NCI-H345 (cell line): ENCODE measurements at regions not wholly inside any gene's neighbourhood (a gene's known extent, or its start where the extent isn't known, plus 50 kb on each side); places are given as distances from the start of the nearest gene placed in this dataset.
"Not testable (repeated sequence)": the region's sequence is repeated elsewhere in the genome, so short reads cannot be mapped to it uniquely, and the experiment has no call there.

ENCODE experiments used
- DNase-seq: peaks from one replicate; lab custom pipeline; 2025; lab: John Stamatoyannopoulos, UW

DNA sequence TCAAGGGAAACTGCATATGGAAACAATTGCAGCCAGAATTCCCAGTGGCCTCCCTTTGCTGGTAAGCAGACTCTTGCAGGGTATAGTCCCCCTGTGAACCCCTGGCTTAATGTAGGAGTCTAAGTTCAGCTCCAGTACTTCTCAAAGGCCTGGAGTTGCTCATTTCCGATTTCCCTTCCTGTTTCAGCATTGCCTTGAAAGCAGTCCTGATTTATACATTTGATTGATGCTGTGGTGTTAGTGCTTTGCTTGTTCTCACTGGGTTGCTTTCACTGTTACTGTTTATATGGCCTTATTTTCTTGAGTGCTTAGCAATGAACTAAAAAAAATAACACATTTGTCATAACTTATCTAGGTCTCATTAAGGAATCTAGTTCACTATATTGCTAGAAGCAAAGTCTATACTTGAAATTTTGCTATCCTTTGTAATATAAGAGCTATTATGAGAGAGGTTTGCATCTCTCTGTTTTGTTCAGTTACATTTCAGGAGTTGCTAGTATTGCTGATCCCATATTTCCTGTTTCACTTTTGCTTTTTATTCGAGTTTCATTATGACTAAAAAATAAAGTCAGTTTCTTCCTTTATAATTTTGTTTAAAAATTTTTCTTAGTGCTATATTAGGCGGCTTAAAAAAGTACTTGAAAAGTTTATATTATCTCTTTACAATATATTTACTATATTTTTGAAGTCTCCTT is 122.4 kb upstream of the NMUR2 start:
- DNase-seq: no peak

DNA sequence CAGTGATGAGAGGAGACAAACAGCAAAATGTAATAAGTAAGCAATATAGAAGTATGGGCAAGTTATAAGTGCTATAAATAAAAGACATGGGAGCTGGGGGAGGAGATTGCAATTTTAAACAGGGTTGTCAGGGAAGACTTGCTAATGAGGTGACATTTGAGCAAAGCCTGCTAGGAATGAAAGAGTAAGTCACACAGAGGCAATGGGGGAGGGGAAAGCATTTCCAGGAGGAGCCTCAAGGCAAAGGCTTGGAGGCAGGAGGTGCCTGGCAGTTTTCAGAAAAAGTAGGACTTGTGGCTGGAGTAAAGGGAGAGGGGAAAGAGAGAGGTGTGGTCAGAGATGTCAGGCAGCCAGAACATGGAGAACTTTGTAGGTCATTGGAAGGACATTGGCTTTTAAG is 124.4 kb upstream of the NMUR2 start:
- DNase-seq: no peak

DNA sequence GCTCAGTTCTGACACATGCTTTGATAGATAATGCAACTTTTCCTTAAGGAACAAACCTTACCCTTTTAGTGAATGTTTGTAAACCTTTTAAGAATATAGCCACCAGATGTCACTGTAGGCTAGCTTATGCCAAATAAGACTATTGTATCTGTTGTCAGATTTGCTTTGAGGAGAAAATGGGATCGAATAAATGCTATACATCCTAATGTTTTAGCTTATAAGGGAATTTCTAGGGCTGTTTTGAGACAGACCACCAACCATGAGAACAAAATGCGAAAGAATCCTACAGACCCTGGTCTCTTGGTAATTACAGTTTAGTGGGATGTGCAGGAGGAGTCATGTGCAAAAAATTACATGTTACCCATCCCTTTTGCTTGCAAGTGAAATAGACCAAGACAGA is 127.6 kb upstream of the NMUR2 start:
- peak; percentile 79 for DNase-seq

DNA sequence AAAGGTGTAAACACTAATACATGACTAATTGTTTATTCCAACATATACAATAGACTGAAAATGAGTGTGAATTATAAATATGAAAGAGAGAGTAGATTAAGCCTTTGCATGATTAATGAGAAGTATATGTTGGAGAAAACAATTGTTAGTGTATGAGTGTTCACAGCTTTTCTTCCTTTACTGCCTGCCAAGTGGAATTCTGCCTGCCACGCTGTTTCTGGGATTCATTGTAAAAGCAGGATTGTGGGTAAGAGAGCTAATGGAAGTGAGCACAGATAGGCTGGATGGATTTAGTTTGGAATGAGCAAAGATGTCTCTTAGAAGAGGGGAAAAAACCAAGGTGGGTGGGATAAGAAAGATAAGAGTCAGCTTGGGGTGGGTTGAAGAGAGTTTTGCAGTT is 129.6 kb upstream of the NMUR2 start:
- DNase-seq: no peak

DNA sequence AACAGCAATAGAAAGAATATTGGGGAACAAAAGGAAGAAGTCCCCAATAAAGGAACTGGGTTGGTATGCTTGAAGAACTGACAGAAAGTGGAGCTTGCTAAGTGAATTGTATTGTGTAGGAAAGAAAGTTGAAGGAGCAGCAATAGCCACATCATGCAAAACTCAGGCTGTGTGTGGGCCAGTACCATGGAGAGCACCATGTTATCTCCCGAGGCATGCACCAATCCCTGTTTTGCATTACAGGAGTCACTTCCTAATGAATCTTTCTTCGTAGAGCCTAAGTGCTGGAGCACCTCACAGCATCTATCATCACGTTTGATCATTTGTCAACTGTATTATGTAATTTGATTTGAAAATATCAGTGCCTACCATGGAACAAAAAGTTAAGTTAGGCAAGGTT is 137.7 kb upstream of the NMUR2 start:
- DNase-seq: no peak

DNA sequence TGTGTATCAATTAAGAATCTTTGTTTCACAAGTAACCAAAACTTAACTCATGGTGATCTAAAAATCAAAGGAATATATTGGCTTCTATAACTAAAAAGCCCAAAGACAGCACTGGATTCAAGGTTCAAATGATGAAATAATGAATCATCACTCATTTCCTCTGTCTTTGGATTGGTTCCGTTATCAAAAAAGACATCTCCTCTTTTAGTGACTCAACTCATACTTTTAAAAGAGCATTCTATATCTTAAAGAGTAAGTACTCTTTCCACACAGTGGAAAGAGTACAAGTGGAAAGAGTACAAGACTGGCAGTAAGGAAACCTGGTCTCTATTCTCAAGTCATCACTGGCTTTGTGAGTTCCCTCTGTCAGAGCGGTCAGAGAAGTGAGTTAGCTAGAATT is 141.4 kb upstream of the NMUR2 start:
- DNase-seq: no peak

DNA sequence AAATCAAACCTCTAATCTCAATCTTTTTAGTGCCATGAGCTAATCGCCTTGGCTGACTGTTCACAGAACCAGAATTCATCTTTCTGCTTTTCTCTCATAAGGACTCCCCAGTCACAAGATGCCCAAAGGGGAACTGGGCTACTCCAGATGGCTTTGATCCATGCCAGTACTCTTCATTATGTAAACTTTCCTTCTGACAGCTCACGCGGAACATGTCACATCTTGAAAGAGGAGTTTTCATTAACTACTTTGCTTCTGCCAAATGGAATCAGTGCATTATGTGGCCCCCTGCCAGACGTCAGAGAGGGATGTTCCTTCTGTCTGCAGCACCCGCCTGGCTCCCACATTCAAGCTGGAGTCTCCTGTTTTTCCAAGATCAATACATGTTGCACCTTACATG is 142.1 kb upstream of the NMUR2 start:
- DNase-seq: peak; percentile 6

DNA sequence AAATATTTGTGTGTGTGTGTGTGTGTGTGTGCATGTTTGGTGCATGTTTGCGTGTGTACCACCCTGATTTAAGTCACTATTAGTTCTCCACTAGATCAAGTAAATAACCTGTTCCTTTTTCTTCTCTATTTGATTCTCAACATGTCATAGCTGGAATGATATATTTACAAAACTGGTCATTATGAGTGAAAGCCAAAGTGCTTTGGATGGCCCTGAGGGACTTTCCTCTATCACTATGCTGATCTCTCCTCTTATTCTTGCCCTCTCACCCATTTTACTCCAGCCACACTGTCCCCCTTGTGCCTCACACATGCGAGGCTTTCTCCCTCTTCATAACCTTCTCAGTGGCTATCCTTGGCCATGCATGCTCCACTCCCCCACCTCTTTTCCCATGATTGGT is 144.6 kb upstream of the NMUR2 start:
- DNase-seq: no peak

DNA sequence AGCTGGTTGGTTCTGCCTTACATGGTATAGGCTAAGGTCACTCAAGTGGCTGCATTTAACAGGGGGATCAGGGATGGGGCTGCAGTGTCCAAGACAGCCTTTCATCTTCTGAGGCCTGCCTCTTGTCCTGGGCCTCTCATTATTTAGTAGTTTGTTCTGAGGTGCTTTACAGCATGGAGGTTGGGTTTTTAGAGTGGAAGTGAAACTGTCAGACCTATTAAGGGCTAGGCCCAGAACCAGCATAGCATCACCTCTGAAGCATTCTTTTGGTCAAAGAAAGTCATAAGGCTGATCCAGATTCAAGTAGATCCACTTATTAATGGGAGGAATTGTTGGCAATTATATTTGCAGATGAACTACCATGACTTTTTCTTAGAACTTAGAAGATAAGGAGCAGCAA is 146.0 kb upstream of the NMUR2 start:
- no peak for DNase-seq

DNA sequence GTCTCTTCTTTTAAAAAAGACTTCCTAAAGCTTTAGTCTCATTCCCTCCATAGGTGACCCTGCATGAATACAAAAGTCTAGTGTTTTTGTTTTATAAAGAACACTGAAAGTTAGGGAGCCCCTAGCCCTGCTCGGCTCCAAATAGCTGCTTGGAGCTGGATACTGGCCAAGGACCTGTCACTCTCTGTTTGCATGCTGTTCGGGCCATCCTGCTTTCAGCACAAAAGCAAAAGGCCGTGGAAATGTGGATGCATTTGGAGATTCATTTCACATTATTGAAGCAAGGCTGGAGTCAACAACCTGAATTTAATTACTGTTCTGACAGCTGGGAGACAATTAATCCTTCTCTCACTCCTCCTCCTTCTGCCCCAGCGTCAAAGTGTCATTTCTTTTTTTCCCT is 151.7 kb upstream of the NMUR2 start:
- peak; percentile 83 for DNase-seq

DNA sequence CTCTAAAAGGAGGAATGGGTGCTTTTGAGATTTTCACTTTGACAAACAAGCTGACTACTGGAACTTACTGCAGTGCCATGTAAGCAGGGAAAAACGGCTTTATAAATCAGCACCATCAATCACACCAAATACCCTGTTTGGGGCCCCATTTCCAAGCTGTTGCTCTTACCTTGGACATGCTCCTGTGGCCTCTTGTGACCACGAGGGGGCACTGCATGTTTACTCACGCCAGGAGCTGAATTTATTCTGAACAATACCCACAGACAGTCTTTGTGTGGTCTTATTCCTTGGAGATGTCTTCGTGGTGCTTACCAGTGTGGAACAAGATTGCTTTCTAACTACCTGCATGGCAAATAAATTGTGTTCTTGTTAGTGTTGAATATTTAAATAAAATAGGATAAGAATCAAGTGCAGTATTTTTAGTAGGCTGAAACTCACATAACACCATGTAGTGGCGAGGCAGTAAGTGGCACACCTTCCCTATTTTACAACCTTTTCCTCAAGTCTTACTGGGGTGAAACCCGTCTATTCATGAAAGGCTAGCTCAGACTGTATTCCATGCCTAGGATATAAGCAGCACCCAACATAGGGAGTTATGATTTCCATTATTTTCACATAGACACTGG is 155.5 kb upstream of the NMUR2 start:
- DNase-seq: peak; percentile 33

DNA sequence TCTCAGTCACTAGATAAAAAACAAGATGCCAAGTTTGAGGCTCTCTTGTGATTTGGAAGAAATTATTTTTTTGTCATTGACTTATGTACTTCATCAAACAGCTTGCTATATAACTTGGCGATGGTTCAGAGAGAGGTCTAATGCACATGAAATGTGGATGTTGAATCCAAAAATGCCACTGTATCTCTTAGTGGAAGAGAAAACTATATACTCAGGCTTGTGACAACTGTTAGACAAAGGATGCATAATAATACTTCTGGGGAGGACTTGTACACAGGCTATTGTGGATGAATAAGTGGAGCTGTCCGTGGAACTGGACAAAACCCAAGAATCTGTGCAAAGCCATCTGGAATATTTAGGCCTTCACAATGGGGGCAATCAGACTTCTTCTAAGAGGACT is 162.9 kb upstream of the NMUR2 start:
- no peak for DNase-seq

DNA sequence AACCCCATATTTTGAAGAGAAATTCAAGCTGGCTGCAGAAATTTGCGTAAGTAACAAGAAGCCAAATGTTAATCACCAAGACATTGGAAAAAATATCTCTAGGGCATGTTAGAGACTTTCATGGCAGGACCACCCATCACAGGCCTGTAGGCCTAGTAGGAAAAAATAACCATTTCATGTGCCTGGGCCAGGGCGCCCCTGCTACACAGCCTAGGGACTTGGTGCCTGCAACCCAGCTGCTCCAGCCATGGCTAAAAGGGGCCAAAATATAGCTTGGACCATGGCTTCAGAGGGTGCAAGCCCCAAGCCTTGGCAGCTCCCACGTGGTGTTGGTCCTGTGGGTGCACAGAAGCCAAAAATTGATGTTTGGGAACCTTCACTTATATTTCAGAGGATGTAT is 167.7 kb upstream of the NMUR2 start:
- DNase-seq: no peak

DNA sequence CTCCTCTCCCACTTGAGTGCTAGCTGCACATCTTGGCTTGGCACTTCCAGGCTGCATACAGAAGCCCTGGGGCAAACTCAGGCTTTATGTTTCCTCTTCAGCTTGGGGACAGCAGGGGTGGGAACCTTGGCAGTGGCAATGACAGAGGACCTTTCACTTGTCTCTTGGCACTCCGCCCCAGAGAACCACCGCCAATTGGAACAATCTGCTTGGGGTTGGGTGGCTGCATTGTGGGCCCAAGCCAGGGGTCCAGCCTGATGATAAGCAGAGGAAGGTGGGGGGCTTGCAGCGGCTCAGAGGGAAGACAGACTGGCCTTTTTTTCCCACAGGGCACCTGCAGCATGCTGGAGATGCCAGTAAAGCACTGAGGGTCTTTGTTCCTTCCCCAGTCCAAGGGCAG is 179.0 kb upstream of the NMUR2 start:
- DNase-seq: no peak

DNA sequence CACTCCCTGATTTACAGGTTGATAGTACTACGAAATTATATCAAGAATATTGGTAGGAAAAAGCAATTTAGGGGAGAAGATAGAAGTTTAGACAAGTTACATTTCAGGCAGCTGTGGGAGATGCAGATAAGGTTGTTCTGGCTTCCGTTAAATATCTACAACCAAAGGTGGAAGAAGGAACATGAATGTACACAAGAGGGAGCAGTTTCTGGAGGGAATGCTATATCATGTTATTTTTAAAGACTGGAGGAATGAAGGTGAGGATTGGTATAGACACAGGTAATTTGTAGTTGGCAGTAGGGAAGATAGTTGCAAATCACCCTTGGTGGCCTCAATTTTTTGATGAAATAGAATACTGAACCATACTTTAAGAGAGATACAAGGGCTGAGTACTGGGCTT is 187.3 kb upstream of the NMUR2 start:
- DNase-seq: no peak

DNA sequence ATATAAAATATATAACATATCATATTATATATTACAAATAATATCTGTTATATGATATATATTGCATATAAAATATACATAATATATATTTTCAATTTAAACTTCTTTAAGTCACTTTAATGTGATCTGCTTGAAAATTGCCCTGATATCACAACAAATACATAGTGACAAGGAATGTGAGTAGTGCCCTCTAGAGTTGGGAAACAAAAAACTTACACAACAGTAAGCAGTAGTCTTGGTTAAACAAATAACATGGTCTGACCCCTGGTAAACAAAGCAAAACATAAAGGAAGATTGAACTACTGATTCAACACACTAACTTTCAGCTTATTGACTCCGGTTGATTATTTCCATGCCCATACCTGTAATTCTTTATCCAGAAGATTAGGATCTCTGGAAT is 188.3 kb upstream of the NMUR2 start:
- no peak for DNase-seq

DNA sequence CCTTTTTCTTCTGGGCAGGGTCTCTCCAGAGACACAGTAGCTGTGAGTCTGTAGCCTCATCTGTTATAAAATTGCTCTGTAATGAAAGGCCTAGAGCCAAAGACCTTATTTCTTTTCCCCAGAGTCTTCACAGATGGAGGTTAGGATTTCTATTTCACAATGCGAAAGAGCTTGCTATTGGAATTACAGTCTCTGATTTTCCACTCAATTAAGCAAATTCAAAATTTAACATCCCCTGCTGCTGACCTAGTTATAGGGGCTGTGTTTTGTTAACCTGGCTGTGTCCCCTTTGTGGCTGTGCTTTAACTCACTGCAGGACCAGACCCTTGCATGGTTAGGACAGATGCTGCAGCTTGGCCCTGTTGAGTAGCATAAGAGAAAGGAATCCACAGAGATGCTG is 190.3 kb upstream of the NMUR2 start:
- no peak for DNase-seq

DNA sequence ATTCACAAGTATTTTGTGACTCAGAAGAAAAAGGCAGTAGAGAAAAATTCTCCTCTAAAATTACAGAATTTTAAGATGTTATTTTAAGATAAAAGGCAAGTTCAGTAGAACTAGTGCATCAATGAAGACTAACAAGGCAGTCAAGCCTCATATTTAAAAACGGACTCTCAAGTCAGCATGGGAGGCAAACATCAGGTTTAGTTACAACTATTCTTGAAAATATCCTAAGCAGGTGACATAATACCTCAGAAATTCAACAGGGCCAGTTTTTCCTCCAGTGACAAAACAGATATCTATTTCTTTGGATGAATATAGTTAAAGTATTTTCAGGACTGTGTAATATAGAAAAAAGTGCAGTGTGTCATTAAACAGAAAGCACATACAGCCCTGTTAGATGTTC is 194.0 kb upstream of the NMUR2 start:
- DNase-seq: no peak

DNA sequence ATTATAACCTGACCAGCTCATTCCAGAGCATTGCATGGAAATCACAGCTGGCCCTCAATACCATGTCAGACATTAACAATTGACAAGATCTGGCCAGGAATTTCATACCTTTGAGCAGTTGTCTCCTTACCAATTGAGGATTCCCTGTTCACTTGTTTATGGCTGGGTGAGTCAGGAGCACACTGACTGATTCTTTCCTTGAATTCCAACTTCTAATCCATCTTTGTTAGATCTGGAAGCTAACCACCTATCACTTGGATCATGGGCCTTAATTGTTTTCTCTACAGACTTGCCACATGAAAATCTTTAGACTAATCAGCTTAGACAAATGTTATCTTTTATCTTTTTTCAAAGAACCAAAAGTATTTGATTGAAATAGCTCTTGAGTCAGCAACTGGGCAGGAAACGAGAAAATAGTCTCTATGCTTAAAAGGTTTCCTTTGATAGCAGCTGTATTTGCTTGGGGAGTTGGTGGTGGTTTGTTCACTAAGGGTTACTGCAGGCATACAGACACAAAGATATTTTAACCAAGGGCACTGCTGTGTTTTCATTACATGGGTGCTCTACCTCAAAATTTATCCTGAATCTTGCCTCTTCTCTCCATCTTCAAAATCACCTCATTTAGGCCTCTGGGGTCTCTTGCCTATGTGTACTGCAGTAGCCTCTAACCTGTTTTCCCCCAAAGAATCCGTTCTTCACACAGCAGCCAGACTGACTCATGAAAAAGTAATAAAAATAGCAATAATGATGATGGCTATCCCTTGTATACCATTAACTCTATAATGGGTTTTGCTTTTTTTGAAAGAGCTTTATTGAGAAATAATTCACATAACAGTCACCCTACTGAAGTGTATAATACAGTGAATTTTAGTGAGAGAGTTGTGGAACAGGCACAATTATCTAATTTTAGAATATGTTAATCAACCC is 197.0 kb upstream of the NMUR2 start:
- no peak for DNase-seq

DNA sequence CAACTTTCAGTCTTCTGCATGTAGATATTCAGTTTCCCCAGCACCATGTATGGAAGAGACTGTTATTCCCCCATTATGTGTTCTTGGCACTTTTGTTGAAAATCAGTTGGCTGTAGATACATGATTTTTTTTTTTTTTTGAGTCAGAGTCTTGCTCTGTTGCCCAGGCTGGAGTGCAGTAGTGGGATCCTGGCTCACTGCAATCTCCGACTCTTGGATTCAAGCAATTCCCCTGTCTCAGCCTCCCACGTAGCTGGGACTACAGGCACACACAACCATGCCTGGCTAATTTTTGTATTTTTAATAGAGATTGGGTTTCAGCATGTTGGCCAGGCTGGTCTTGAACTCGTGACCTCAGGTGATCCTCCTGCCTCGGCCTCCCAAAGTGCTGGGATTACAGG is 201.0 kb upstream of the NMUR2 start:
- not testable (repeated sequence) for DNase-seq

DNA sequence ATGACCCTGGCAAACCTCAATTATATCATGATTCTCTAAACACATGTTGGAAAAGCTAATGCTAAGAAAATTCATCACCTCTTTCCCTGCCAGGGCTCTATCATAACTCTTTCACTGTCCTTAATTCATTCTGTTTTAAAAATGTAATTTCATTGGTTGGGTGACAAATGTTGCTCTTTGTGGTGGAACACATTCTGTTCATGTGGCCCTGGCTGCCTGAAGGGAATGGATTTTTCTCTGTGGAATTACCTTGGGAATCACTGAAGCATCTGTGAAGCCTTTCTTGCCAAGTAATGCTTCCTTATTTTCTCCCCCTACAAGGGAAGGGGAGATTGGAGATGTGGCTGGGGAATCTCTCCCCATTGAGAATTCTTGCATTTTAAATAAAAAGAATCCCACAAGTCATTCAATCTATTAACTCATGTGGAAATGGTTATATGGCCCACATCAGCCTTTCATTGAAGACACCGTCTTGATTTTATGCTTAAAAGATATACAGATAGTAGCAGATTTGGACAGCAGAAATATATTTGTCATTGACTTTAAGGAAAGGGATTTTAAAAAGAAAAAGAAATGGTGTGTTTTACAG is 201.8 kb upstream of the NMUR2 start:
- DNase-seq: no peak

DNA sequence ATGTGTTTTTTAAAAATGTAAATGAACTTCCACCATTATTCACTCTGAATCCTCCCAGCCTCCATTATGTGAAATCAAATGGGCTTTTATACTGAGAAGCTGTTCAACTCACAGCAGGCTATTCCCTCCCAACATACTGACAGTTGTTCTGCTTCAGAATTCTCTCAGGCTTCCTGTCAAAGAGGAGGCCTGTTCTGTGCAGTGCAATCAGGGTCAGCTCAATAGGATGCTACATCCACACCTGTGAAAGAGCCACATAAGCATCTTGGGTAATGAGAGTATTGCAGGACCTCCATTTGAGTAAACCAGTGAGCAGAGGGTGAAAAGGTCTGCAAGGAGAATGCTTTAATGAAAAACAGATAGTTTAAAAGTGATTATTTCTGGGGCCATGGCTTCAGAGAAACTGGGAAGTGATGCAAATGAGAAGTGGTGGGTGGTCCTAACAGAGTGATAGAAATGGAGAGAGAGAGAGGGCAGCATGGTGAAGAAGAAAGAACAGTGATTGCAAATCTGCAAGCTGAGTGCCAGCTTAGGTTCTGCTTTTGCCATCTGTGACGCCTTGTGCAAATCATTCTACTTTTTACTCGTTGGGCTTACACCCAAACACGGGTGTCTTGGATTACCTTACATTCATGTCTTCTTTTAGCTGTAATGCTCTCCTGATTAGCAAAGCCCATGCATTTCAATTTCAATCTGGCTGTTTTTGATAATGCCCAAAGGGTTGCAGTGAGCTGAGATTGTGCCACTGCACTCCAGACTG is 202.5 kb upstream of the NMUR2 start:
- DNase-seq: no peak
